Smooth muscle cell (in vitro differentiated cells): ENCODE measurements at regions not wholly inside any gene's neighbourhood (a gene's known extent, or its start where the extent isn't known, plus 50 kb on each side); places are given as distances from the start of the nearest gene placed in this dataset.
"Not testable (repeated sequence)": the region's sequence is repeated elsewhere in the genome, so short reads cannot be mapped to it uniquely, and the experiment has no call there.

ENCODE experiments used
- DNase-seq: peaks from one replicate; lab custom pipeline; 2025; ENCODE audit not compliant: unreplicated experiment; lab: John Stamatoyannopoulos, UW
- H2AFZ ChIP-seq: fragments of 200-600 bp; sonication (generic); 2 replicates; pipeline ENCODE4 v1.6.0; 2016; ENCODE audit warnings: antibody characterized with exemption, low read depth, mild to moderate bottlenecking
- H3F3A ChIP-seq: fragments of 200-600 bp; sonication (generic); 2 replicates; pipeline ENCODE4 v1.6.0; 2017; ENCODE audit warnings: antibody characterized with exemption, low read depth
- H3K27ac ChIP-seq: fragments of 200-600 bp; sonication (generic); 2 replicates; pipeline ENCODE4 v1.5.1; 2016; ENCODE audit warnings: low read depth, mild to moderate bottlenecking
- H3K27me3 ChIP-seq: fragments of 200-600 bp; sonication (generic); 2 replicates; pipeline ENCODE4 v1.6.1; 2016; ENCODE audit warnings: low read depth, mild to moderate bottlenecking
- H3K36me3 ChIP-seq: fragments of 200-600 bp; sonication (generic); 2 replicates; pipeline ENCODE4 v1.5.1; 2016; ENCODE audit warnings: low read depth
- H3K4me1 ChIP-seq: fragments of 200-600 bp; sonication (generic); 2 replicates; pipeline ENCODE4 v1.5.1; 2016; ENCODE audit warnings: low read depth
- H3K4me2 ChIP-seq: fragments of 200-600 bp; sonication (generic); 2 replicates; pipeline ENCODE4 v1.6.0; 2016; ENCODE audit warnings: mild to moderate bottlenecking
- H3K4me3 ChIP-seq: fragments of 200-600 bp; sonication (generic); 2 replicates; pipeline ENCODE4 v1.5.1; 2016; ENCODE audit warnings: mild to moderate bottlenecking
- H3K79me2 ChIP-seq: fragments of 200-600 bp; sonication (generic); 2 replicates; pipeline ENCODE4 v1.6.0; 2016; ENCODE audit warnings: low read depth, mild to moderate bottlenecking
- H3K9ac ChIP-seq: fragments of 200-600 bp; sonication (generic); 2 replicates; pipeline ENCODE4 v1.6.0; 2016; ENCODE audit warnings: low read depth
- H3K9me3 ChIP-seq: fragments of 200-600 bp; sonication (generic); replicated peaks from 2 replicates; pipeline ENCODE4 v1.5.1; 2016; ENCODE audit warnings: low read depth
- H4K20me1 ChIP-seq: fragments of 200-600 bp; sonication (generic); 2 replicates; pipeline ENCODE4 v1.6.0; 2016; ENCODE audit warnings: low read depth
- CTCF ChIP-seq: fragments of 200-600 bp; sonication (generic); IDR thresholded peaks from 2 replicates; pipeline ENCODE4 v1.5.1; 2017; ENCODE audit warnings: borderline replicate concordance, mild to moderate bottlenecking, antibody characterized with exemption; ENCODE audit not compliant: insufficient read depth, poor library complexity, severe bottlenecking
- WGBS: methylation state at CpG from one replicate; pipeline ENCODE4 v1.1.7; 2016; ENCODE audit warnings: low lambda C conversion rate; 5-methylcytosine and 5-hydroxymethylcytosine counted together

GRCh38 chr2:80947601-80948130 lies 643.1 kb upstream of the LRRTM1 start:
- DNase-seq = no peak
- H3K27me3 ChIP-seq = no peaks in the 10 kb centered on the region
- no peaks in the 10 kb centered on the region for H3F3A ChIP-seq
- no peaks in the 10 kb centered on the region for H3K79me2 ChIP-seq
- TF ChIP-seq CTCF = no peak
- H3K9ac ChIP-seq = no peak overlapping the region
- 83% methylated on average over 6 of the region's 6 CpGs for WGBS
- no peak overlapping the region for H3K4me3 ChIP-seq
- no peaks in the 10 kb centered on the region for H3K9me3 ChIP-seq
- no peaks in the 10 kb centered on the region for H3K36me3 ChIP-seq
- H2AFZ ChIP-seq = no peak overlapping the region
- H3K27ac ChIP-seq = no peak overlapping the region
- H4K20me1 ChIP-seq = no peaks in the 10 kb centered on the region
- H3K4me1 ChIP-seq = no peaks in the 10 kb centered on the region
- no peak overlapping the region for H3K4me2 ChIP-seq

DNA sequence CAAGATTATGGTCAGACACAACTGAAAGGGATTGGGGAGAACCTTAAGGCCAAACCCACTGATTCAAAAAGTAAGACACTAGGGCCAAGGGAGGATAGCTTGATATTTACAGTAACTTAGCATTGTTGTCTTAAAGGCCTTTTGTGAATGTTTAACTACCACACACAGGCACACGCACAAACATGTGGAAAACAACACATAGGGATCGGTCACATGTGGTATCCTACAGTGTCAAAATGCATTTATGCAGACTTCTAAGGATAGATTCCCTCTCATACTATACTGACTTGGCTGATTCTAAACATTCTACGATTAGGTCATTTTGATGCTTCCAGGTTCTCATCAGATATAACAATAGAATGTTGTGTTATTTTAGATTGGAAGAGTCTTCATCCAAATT lies 638.9 kb upstream of the LRRTM1 start:
- no peaks in the 10 kb centered on the region for H3K27me3 ChIP-seq
- H3F3A ChIP-seq = no peaks in the 10 kb centered on the region
- H3K4me3 ChIP-seq = no peak overlapping the region
- no peaks in the 10 kb centered on the region for H3K79me2 ChIP-seq
- no peak overlapping the region for H3K9ac ChIP-seq
- H4K20me1 ChIP-seq = no peaks in the 10 kb centered on the region
- H3K27ac ChIP-seq = no peak overlapping the region
- no peak overlapping the region for H2AFZ ChIP-seq
- no peaks in the 10 kb centered on the region for H3K36me3 ChIP-seq
- no peaks in the 10 kb centered on the region for H3K9me3 ChIP-seq
- no peak for TF ChIP-seq CTCF
- no peaks in the 10 kb centered on the region for H3K4me1 ChIP-seq
- 94% methylated on average over 3 of the region's 3 CpGs for WGBS
- no peak for DNase-seq
- H3K4me2 ChIP-seq = no peak overlapping the region

DNA sequence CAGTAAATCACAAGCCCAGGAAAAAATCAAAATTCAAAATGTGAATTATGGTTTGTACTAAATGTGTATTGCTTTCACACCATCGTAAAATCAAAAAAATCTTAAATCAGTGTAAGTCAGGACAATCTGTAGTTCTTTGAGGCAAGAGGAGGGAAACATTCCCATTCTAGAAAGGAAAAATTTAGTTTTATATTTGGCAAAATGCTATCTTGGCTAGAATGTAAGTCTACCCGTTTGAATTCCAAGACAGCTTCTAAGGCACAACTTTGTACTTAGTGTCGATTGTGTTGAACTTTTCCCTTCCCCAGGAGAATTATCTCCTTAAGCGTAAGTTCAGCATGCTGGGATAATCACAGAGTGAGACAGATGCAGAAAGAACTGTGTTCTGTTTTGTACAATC lies 638.2 kb upstream of the LRRTM1 start:
- H3K79me2 ChIP-seq = no peaks in the 10 kb centered on the region
- no peaks in the 10 kb centered on the region for H3K9me3 ChIP-seq
- no peak overlapping the region for H3K4me2 ChIP-seq
- H2AFZ ChIP-seq = no peak overlapping the region
- no peak for DNase-seq
- H3K4me1 ChIP-seq = no peaks in the 10 kb centered on the region
- no peak overlapping the region for H3K4me3 ChIP-seq
- no peak overlapping the region for H3K9ac ChIP-seq
- no peaks in the 10 kb centered on the region for H3F3A ChIP-seq
- H3K27ac ChIP-seq = no peak overlapping the region
- WGBS = 92% methylated on average over 4 of the region's 4 CpGs
- H3K36me3 ChIP-seq = no peaks in the 10 kb centered on the region
- H3K27me3 ChIP-seq = no peaks in the 10 kb centered on the region
- TF ChIP-seq CTCF = no peak
- H4K20me1 ChIP-seq = no peaks in the 10 kb centered on the region

DNA sequence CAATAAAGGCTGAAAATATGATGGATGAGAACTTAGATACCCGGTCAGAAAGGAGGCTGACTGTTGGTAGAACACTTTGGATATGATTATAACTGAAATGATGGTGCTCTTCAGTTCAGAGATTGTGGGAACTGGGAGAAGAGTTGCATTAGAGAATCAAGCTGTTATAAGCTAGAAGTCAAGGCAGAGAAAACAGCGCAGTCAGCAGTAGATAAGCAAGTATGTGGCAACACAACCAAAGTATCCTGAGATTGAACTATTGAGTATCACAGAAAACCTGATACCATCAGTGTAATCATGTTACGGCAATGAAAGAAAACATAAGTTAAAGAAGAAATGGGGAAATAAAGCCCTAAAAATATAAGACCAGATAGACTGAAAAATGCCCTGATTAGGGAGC lies 633.9 kb upstream of the LRRTM1 start:
- H3K4me2 ChIP-seq = no peak overlapping the region
- DNase-seq = no peak
- H3K9me3 ChIP-seq = no peaks in the 10 kb centered on the region
- 71% methylated on average over 3 of the region's 3 CpGs for WGBS
- no peaks in the 10 kb centered on the region for H3K79me2 ChIP-seq
- no peaks in the 10 kb centered on the region for H3F3A ChIP-seq
- H3K9ac ChIP-seq = no peak overlapping the region
- no peaks in the 10 kb centered on the region for H3K36me3 ChIP-seq
- H3K4me1 ChIP-seq = no peaks in the 10 kb centered on the region
- no peak overlapping the region for H2AFZ ChIP-seq
- TF ChIP-seq CTCF = no peak
- no peaks in the 10 kb centered on the region for H3K27me3 ChIP-seq
- no peak overlapping the region for H3K27ac ChIP-seq
- no peaks in the 10 kb centered on the region for H4K20me1 ChIP-seq
- H3K4me3 ChIP-seq = no peak overlapping the region

DNA sequence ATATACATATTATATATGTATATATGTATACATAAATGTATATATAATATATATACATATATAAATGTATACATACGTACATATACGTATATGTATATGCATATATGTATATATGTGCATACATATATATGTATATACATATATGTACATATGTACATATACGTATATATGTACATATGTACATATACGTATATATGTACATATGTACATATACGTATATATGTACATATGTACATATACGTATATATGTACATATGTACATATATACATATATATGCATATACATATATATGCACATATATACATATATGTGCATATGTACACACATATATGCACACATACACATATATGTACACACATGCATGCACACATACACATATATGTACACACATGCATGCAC lies 627.3 kb upstream of the LRRTM1 start:
- H3K79me2 ChIP-seq, H2AFZ ChIP-seq, DNase-seq, H3K9ac ChIP-seq, H3K9me3 ChIP-seq, H3K36me3 ChIP-seq, H3K27me3 ChIP-seq, H3F3A ChIP-seq, H3K4me2 ChIP-seq, H4K20me1 ChIP-seq, H3K4me1 ChIP-seq, H3K4me3 ChIP-seq, H3K27ac ChIP-seq: not testable (repeated sequence)
- 86% methylated on average over 6 of the region's 6 CpGs for WGBS
